Natural killer cell treated with Interleukin-12 subunit alpha and Interleukin-12 subunit beta and Interleukin-15 and Interleukin-18, amount 100 ng/mL, for 72 hours (primary cell): ENCODE measurements at regions not wholly inside any gene's neighbourhood (a gene's known extent, or its start where the extent isn't known, plus 50 kb on each side); places are given as distances from the start of the nearest gene placed in this dataset.
"Not testable (repeated sequence)": the region's sequence is repeated elsewhere in the genome, so short reads cannot be mapped to it uniquely, and the experiment has no call there.

Experiments used
- ATAC-seq, 2 donors: fragments of 150-1000 bp; cut with Tn5 transposase in 1 of 2; sonication (Bioruptor Pico), chemical (Tn5 transposase) in 1 of 2; 2 replicates each; pipeline ENCODE4 v1.10.0; 2021
- DNase-seq: peaks from one replicate; pipeline ENCODE4 v3.0.0; 2022; ENCODE audit warnings: low spot score
- H3K27ac Mint-ChIP-seq, 2 donors: 1 replicate in 1 of 2; 2 replicates in 1 of 2; pipeline ENCODE4 v1.8.0; 2022; ENCODE audit warnings: mixed read lengths in 2 of 2, mild to moderate bottlenecking in 1 of 2, moderate library complexity in 1 of 2
- H3K27me3 Mint-ChIP-seq, 2 donors: 1 replicate in 1 of 2; 2 replicates in 1 of 2; pipeline ENCODE4 v1.8.0; 2022; ENCODE audit warnings: mixed read lengths in 2 of 2
- H3K36me3 Mint-ChIP-seq: one replicate; pipeline ENCODE4 v1.8.0; 2022; ENCODE audit warnings: mixed read lengths
- H3K4me1 Mint-ChIP-seq, 2 donors: 1 replicate in 1 of 2; 2 replicates in 1 of 2; pipeline ENCODE4 v1.8.0; 2022; ENCODE audit warnings: low read depth in 2 of 2, mixed read lengths in 2 of 2, mild to moderate bottlenecking in 1 of 2
- H3K4me3 Mint-ChIP-seq: one replicate; pipeline ENCODE4 v1.8.0; 2022; ENCODE audit warnings: mixed read lengths
- H3K9me3 Mint-ChIP-seq: 2 replicates; pipeline ENCODE4 v1.8.0; 2022; ENCODE audit warnings: mixed read lengths

- DNase-seq (no peak), ATAC-seq (no peak)
- Mint-ChIP-seq H3K4me3 (no peak overlapping the region), H3K36me3 (no peaks in the 10 kb centered on the region), H3K9me3 (peaks cover 14% of the 10 kb centered on the region), H3K27me3 (no peaks in the 10 kb centered on the region), H3K4me1 (no peaks in the 10 kb centered on the region), H3K27ac (no peak overlapping the region)
Measured at GRCh38 chr3:144868506-144868905, 896.9 kb downstream of the DIPK2A start.

- no peak for DNase-seq
- H3K36me3 Mint-ChIP-seq: no peaks in the 10 kb centered on the region
- ATAC-seq: no peak
- no peaks in the 10 kb centered on the region for H3K27me3 Mint-ChIP-seq
- no peak overlapping the region for H3K4me3 Mint-ChIP-seq
- H3K4me1 Mint-ChIP-seq: no peaks in the 10 kb centered on the region
- no peak overlapping the region for H3K27ac Mint-ChIP-seq
- H3K9me3 Mint-ChIP-seq: peaks cover 20% of the 10 kb centered on the region
Measured at GRCh38 chr3:144873066-144873465, 901.4 kb downstream of the DIPK2A start.

GRCh38 chr3:144875211-144875610 is 903.6 kb downstream of the DIPK2A start:
- Mint-ChIP-seq H3K36me3 (no peaks in the 10 kb centered on the region), H3K27me3 (no peaks in the 10 kb centered on the region), H3K27ac (no peak overlapping the region), H3K4me1 (no peaks in the 10 kb centered on the region), H3K9me3 (peaks cover 14% of the 10 kb centered on the region), H3K4me3 (no peak overlapping the region)
- no peak for ATAC-seq
- no peak for DNase-seq

GRCh38 chr3:144877356-144877755 is 905.7 kb downstream of the DIPK2A start:
- Mint-ChIP-seq H3K4me1 (no peaks in the 10 kb centered on the region), H3K9me3 (peaks cover 17% of the 10 kb centered on the region), H3K27ac (no peak overlapping the region), H3K27me3 (no peaks in the 10 kb centered on the region), H3K4me3 (no peak overlapping the region), H3K36me3 (no peaks in the 10 kb centered on the region)
- ATAC-seq (no peak), DNase-seq (no peak)

GRCh38 chr3:144879701-144880100 is 908.1 kb downstream of the DIPK2A start:
- H3K9me3 Mint-ChIP-seq: peaks cover 15% of the 10 kb centered on the region
- no peak overlapping the region for H3K27ac Mint-ChIP-seq
- no peak overlapping the region for H3K4me3 Mint-ChIP-seq
- DNase-seq (no peak), ATAC-seq (no peak)
- H3K36me3 Mint-ChIP-seq: no peaks in the 10 kb centered on the region
- H3K4me1 Mint-ChIP-seq: no peaks in the 10 kb centered on the region
- H3K27me3 Mint-ChIP-seq: no peaks in the 10 kb centered on the region

GRCh38 chr3:144893980-144894379 is 922.4 kb downstream of the DIPK2A start:
- Mint-ChIP-seq H3K36me3 (no peaks in the 10 kb centered on the region), H3K27ac (no peak overlapping the region), H3K4me3 (no peak overlapping the region), H3K27me3 (no peaks in the 10 kb centered on the region), H3K4me1 (no peaks in the 10 kb centered on the region), H3K9me3 (peaks cover 15% of the 10 kb centered on the region)
- ATAC-seq (no peak), DNase-seq (no peak)

GRCh38 chr3:144894576-144894975 is 923.0 kb downstream of the DIPK2A start:
- Mint-ChIP-seq H3K36me3 (no peaks in the 10 kb centered on the region), H3K9me3 (peaks cover 14% of the 10 kb centered on the region), H3K4me3 (no peak overlapping the region), H3K27ac (no peak overlapping the region), H3K4me1 (no peaks in the 10 kb centered on the region), H3K27me3 (no peaks in the 10 kb centered on the region)
- no peak for ATAC-seq
- no peak for DNase-seq

GRCh38 chr3:144900366-144900765 is 928.7 kb downstream of the DIPK2A start:
- Mint-ChIP-seq H3K9me3 (peaks cover 15% of the 10 kb centered on the region), H3K4me3 (no peak overlapping the region), H3K27me3 (no peaks in the 10 kb centered on the region), H3K27ac (no peak overlapping the region), H3K4me1 (no peaks in the 10 kb centered on the region), H3K36me3 (peaks cover 5% of the 10 kb centered on the region)
- ATAC-seq: no peak
- no peak for DNase-seq

GRCh38 chr3:144907581-144907980 is 936.0 kb downstream of the DIPK2A start:
- not testable (repeated sequence) for H3K36me3 Mint-ChIP-seq, ATAC-seq, H3K27me3 Mint-ChIP-seq, DNase-seq, H3K4me3 Mint-ChIP-seq, H3K4me1 Mint-ChIP-seq, H3K27ac Mint-ChIP-seq
- H3K9me3 Mint-ChIP-seq: peaks cover 15% of the 10 kb centered on the region

GRCh38 chr3:144912968-144913367 is 941.3 kb downstream of the DIPK2A start:
- H3K4me1 Mint-ChIP-seq: no peaks in the 10 kb centered on the region
- H3K27ac Mint-ChIP-seq: no peak overlapping the region
- no peak for DNase-seq
- peaks cover 11% of the 10 kb centered on the region for H3K9me3 Mint-ChIP-seq
- ATAC-seq: no peak
- no peaks in the 10 kb centered on the region for H3K27me3 Mint-ChIP-seq
- H3K4me3 Mint-ChIP-seq: no peak overlapping the region
- H3K36me3 Mint-ChIP-seq: no peaks in the 10 kb centered on the region

GRCh38 chr3:144915202-144915601 is 943.6 kb downstream of the DIPK2A start:
- H3K4me1 Mint-ChIP-seq: no peaks in the 10 kb centered on the region

GRCh38 chr3:144921710-144922109 is 950.1 kb downstream of the DIPK2A start:
- no peak overlapping the region for H3K27ac Mint-ChIP-seq

More at GRCh38 chr3:144915202-144915601, 943.6 kb downstream of the DIPK2A start:
- Mint-ChIP-seq H3K9me3 (peaks cover 8% of the 10 kb centered on the region), H3K4me3 (no peak overlapping the region), H3K27me3 (no peaks in the 10 kb centered on the region), H3K36me3 (no peaks in the 10 kb centered on the region), H3K27ac (no peak overlapping the region)
- no peak for DNase-seq
- no peak for ATAC-seq

GRCh38 chr3:144923046-144923775 is 951.6 kb downstream of the DIPK2A start:
- no peak for ATAC-seq
- Mint-ChIP-seq H3K4me3 (no peak overlapping the region), H3K4me1 (no peaks in the 10 kb centered on the region), H3K27me3 (no peaks in the 10 kb centered on the region), H3K27ac (no peak overlapping the region), H3K9me3 (peaks cover 16% of the 10 kb centered on the region), H3K36me3 (no peaks in the 10 kb centered on the region)
- DNase-seq: no peak

More at GRCh38 chr3:144921710-144922109, 950.1 kb downstream of the DIPK2A start:
- H3K4me1 Mint-ChIP-seq: no peaks in the 10 kb centered on the region
- no peak for ATAC-seq
- no peak overlapping the region for H3K4me3 Mint-ChIP-seq
- H3K36me3 Mint-ChIP-seq: no peaks in the 10 kb centered on the region
- peaks cover 13% of the 10 kb centered on the region for H3K9me3 Mint-ChIP-seq
- no peak for DNase-seq
- H3K27me3 Mint-ChIP-seq: no peaks in the 10 kb centered on the region

GRCh38 chr3:144930431-144930830 is 958.8 kb downstream of the DIPK2A start:
- no peak for DNase-seq

GRCh38 chr3:144931590-144931989 is 960.0 kb downstream of the DIPK2A start:
- ATAC-seq (no peak), DNase-seq (no peak)
- no peak overlapping the region for H3K4me3 Mint-ChIP-seq
- no peak overlapping the region for H3K27ac Mint-ChIP-seq
- peaks cover 19% of the 10 kb centered on the region for H3K9me3 Mint-ChIP-seq
- no peaks in the 10 kb centered on the region for H3K4me1 Mint-ChIP-seq
- no peaks in the 10 kb centered on the region for H3K27me3 Mint-ChIP-seq
- H3K36me3 Mint-ChIP-seq: peaks cover 7% of the 10 kb centered on the region

More at GRCh38 chr3:144930431-144930830, 958.8 kb downstream of the DIPK2A start:
- no peak for ATAC-seq
- H3K4me1 Mint-ChIP-seq: no peaks in the 10 kb centered on the region
- H3K9me3 Mint-ChIP-seq: peaks cover 19% of the 10 kb centered on the region
- no peak overlapping the region for H3K27ac Mint-ChIP-seq
- H3K27me3 Mint-ChIP-seq: no peaks in the 10 kb centered on the region
- no peak overlapping the region for H3K4me3 Mint-ChIP-seq
- H3K36me3 Mint-ChIP-seq: peaks cover 5% of the 10 kb centered on the region
